Activated B cell treated with CpG ODN at 0.5 μM for 24 hours (primary cell): ENCODE measurements at regions not wholly inside any gene's neighbourhood (a gene's known extent, or its start where the extent isn't known, plus 50 kb on each side); places are given as distances from the start of the nearest gene placed in this dataset.

Source experiments
- ATAC-seq: fragments of 200-7000 bp; cut with Tn5 transposase; one replicate; pipeline ENCODE4 v1.10.0; 2021; ENCODE audit warnings: low read depth, mild to moderate bottlenecking, moderate library complexity
- CTCF ChIA-PET: fragments of 350-600 bp; sonication (Branson Sonifier 250); formaldehyde crosslinking; loops from one replicate; lab custom pipeline; 2021; ENCODE audit warnings: antibody characterized with exemption; lab: Charles Lee
- POLR2A ChIA-PET: fragments of 350-600 bp; sonication (Branson Sonifier 250); formaldehyde crosslinking; loops from one replicate; lab custom pipeline; 2021; ENCODE audit warnings: antibody characterized with exemption; lab: Charles Lee
- DNase-seq: peaks from one replicate; pipeline ENCODE4 v3.0.0; 2022
- H3K27ac Mint-ChIP-seq: one replicate; pipeline ENCODE4 v1.8.0; 2020; ENCODE audit warnings: mixed read lengths
- H3K27me3 Mint-ChIP-seq: one replicate; pipeline ENCODE4 v1.8.0; 2021; ENCODE audit warnings: mixed read lengths
- H3K36me3 Mint-ChIP-seq: one replicate; pipeline ENCODE4 v1.8.0; 2021; ENCODE audit warnings: low read depth, mixed read lengths
- H3K4me1 Mint-ChIP-seq: one replicate; pipeline ENCODE4 v1.8.0; 2021; ENCODE audit warnings: mixed read lengths
- H3K4me3 Mint-ChIP-seq: one replicate; pipeline ENCODE4 v1.8.0; 2020; ENCODE audit warnings: mild to moderate bottlenecking, mixed read lengths
- H3K9me3 Mint-ChIP-seq: one replicate; pipeline ENCODE4 v1.8.0; 2020; ENCODE audit warnings: mixed read lengths
- intact Hi-C: fragments of 100-400 bp; cut with micrococcal nuclease; formaldehyde crosslinking; loops from one replicate; pipeline ENCODE4 v1.15.1; 2024
- TF ChIP-seq, protein P1 (sequence below): fragments of 200-600 bp; IDR thresholded peaks from one replicate; pipeline ENCODE4 v1.8.0; 2022; ENCODE audit warnings: antibody characterized with exemption, mild to moderate bottlenecking

DNA sequence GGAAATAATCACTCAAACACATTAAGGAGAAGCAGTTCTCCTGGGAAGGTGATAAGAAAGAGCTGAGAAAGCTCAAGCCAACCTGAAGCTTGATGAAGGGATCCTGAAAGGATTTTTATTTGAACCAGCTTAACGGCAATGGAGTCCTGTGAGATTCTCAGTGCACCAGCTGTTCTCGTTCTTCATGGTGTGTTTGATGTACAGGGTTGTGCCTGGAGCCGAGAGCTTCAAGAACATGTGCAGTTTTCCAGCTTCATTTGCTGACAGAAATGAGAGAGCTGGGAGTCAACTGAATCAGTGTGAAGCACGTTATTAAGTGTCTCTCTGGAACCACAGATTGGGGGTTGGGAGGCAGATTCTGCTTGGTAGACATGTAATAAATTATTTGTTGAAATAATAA is 115.7 kb downstream of the ANKRD50 start:
- H3K9me3 Mint-ChIP-seq: no peaks in the 10 kb centered on the region
- no peaks in the 10 kb centered on the region for H3K27me3 Mint-ChIP-seq
- TF ChIP-seq, protein P1, sequence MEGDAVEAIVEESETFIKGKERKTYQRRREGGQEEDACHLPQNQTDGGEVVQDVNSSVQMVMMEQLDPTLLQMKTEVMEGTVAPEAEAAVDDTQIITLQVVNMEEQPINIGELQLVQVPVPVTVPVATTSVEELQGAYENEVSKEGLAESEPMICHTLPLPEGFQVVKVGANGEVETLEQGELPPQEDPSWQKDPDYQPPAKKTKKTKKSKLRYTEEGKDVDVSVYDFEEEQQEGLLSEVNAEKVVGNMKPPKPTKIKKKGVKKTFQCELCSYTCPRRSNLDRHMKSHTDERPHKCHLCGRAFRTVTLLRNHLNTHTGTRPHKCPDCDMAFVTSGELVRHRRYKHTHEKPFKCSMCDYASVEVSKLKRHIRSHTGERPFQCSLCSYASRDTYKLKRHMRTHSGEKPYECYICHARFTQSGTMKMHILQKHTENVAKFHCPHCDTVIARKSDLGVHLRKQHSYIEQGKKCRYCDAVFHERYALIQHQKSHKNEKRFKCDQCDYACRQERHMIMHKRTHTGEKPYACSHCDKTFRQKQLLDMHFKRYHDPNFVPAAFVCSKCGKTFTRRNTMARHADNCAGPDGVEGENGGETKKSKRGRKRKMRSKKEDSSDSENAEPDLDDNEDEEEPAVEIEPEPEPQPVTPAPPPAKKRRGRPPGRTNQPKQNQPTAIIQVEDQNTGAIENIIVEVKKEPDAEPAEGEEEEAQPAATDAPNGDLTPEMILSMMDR: no peak
- ChIA-PET POLR2A (no interaction called here), CTCF (no interaction called here)
- no peak overlapping the region for H3K4me3 Mint-ChIP-seq
- intact Hi-C loops: no loop called here
- DNase-seq (no peak), ATAC-seq (no peak)
- no peaks in the 10 kb centered on the region for H3K4me1 Mint-ChIP-seq
- no peaks in the 10 kb centered on the region for H3K36me3 Mint-ChIP-seq
- no peak overlapping the region for H3K27ac Mint-ChIP-seq

DNA sequence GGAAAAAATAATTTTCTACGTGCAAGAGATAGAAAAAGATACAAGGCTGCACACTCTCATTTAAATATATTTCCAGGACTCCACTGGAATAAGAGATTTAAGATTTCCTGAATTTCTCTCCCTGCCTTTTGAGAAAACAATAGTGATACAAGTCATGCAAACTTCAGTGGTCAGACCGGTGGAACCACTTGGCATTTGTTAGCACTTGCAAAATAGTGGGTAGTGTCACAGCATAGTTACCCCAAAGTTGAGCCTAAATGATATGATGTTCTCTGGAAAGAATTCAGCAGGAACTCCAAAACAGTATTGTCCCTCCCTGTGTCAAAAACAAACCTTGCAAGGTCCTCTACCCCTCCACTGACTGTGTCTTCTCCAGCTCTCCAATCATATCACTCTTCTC is 102.3 kb downstream of the ANKRD50 start:
- Mint-ChIP-seq H3K9me3 (no peaks in the 10 kb centered on the region), H3K4me3 (no peak overlapping the region), H3K27me3 (no peaks in the 10 kb centered on the region), H3K4me1 (no peaks in the 10 kb centered on the region), H3K36me3 (no peaks in the 10 kb centered on the region), H3K27ac (no peak overlapping the region)
- DNase-seq: no peak
- POLR2A ChIA-PET: no interaction called here
- TF ChIP-seq, protein P1: no peak
- no peak for ATAC-seq
- CTCF ChIA-PET: interaction anchor here (0.6 to 1.9 kb wide), 2 partner anchors 9 to 55 kb away, joined by 3 read pairs; no protein-coding TSS in a partner anchor
- intact Hi-C loops: no loop called here
